H9 (cell line): ENCODE measurements at regions not wholly inside any gene's neighbourhood (a gene's known extent, or its start where the extent isn't known, plus 50 kb on each side); places are given as distances from the start of the nearest gene placed in this dataset.

Experiments used
- DNase-seq: peaks from one replicate; pipeline ENCODE4 v3.0.0-alpha.2; 2017
- H2AFZ ChIP-seq: one replicate; pipeline ENCODE4 v1.6.1; 2013; ENCODE audit warnings: mild to moderate bottlenecking, low read length, control low read depth, moderate library complexity
- H2AK5ac ChIP-seq: 2 replicates; pipeline ENCODE4 v1.6.1; 2013; ENCODE audit warnings: low read length, control low read depth, mixed read lengths; ENCODE audit not compliant: insufficient read length
- H2BK120ac ChIP-seq: one replicate; pipeline ENCODE4 v1.6.1; 2013; ENCODE audit warnings: low read depth, mild to moderate bottlenecking, low read length, control low read depth, inconsistent platforms; ENCODE audit not compliant: poor library complexity, severe bottlenecking
- H2BK12ac ChIP-seq: 2 replicates; pipeline ENCODE4 v1.6.1; 2013; ENCODE audit warnings: low read length, control low read depth, mixed read lengths, low read depth; ENCODE audit not compliant: insufficient read length
- H2BK15ac ChIP-seq: 2 replicates; pipeline ENCODE4 v1.6.1; 2013; ENCODE audit warnings: low read depth, low read length, control low read depth
- H2BK20ac ChIP-seq: one replicate; pipeline ENCODE4 v1.6.1; 2013; ENCODE audit warnings: low read depth, mild to moderate bottlenecking, low read length, control low read depth, inconsistent platforms; ENCODE audit not compliant: poor library complexity, severe bottlenecking
- H2BK5ac ChIP-seq: 2 replicates; pipeline ENCODE4 v1.6.1; 2013; ENCODE audit warnings: low read length, control low read depth, mixed read lengths; ENCODE audit not compliant: insufficient read length
- H3K14ac ChIP-seq: 2 replicates; pipeline ENCODE4 v1.6.1; 2013; ENCODE audit warnings: low read length, control low read depth; ENCODE audit not compliant: insufficient read depth
- H3K18ac ChIP-seq: 2 replicates; pipeline ENCODE4 v1.6.1; 2013; ENCODE audit warnings: low read depth, mild to moderate bottlenecking, mixed read lengths, low read length, control low read depth; ENCODE audit not compliant: insufficient read length
- H3K23ac ChIP-seq: 2 replicates; pipeline ENCODE4 v1.6.1; 2013; ENCODE audit warnings: low read length, control low read depth, mixed read lengths, low read depth; ENCODE audit not compliant: insufficient read length
- H3K23me2 ChIP-seq: 2 replicates; pipeline ENCODE4 v1.6.1; 2013; ENCODE audit warnings: low read depth, mild to moderate bottlenecking, mixed read lengths, low read length, control low read depth; ENCODE audit not compliant: insufficient read length, poor library complexity, severe bottlenecking
- H3K27ac ChIP-seq: 2 replicates; pipeline ENCODE4 v1.5.1; 2013; ENCODE audit warnings: low read length, control low read depth, mixed read lengths, low read depth; ENCODE audit not compliant: insufficient read length
- H3K27me3 ChIP-seq: 2 replicates; pipeline ENCODE4 v1.6.1; 2013; ENCODE audit warnings: low read length, control low read depth, inconsistent platforms; ENCODE audit not compliant: insufficient read depth
- H3K4ac ChIP-seq: 2 replicates; pipeline ENCODE4 v1.6.1; 2013; ENCODE audit warnings: low read depth, mild to moderate bottlenecking, control low read depth, inconsistent platforms, low read length, moderate library complexity
- H3K4me1 ChIP-seq: 2 replicates; pipeline ENCODE4 v1.6.1; 2013; ENCODE audit warnings: low read length, control low read depth, inconsistent platforms; ENCODE audit not compliant: insufficient read depth
- H3K4me2 ChIP-seq: 2 replicates; pipeline ENCODE4 v1.6.1; 2013; ENCODE audit warnings: low read length, control low read depth, mixed read lengths; ENCODE audit not compliant: insufficient read length, insufficient read depth
- H3K56ac ChIP-seq: 2 replicates; pipeline ENCODE4 v1.6.1; 2013; ENCODE audit warnings: low read depth, mild to moderate bottlenecking, mixed read lengths, low read length, control low read depth; ENCODE audit not compliant: insufficient read length
- H3K79me1 ChIP-seq: 2 replicates; pipeline ENCODE4 v1.6.1; 2013; ENCODE audit warnings: low read depth, mild to moderate bottlenecking, moderate library complexity, low read length, control low read depth, inconsistent platforms; ENCODE audit not compliant: insufficient read depth, poor library complexity, severe bottlenecking
- H3K79me2 ChIP-seq: 2 replicates; pipeline ENCODE4 v1.6.1; 2013; ENCODE audit warnings: low read length, control low read depth, inconsistent platforms; ENCODE audit not compliant: insufficient read depth
- H3K9ac ChIP-seq: 2 replicates; pipeline ENCODE4 v1.6.1; 2013; ENCODE audit warnings: low read length, control low read depth, mixed read lengths; ENCODE audit not compliant: insufficient read length; ENCODE audit errors: extremely low read depth
- H3K9me3 ChIP-seq: one replicate; pipeline ENCODE4 v1.6.1; 2013; ENCODE audit warnings: low read depth, low read length, inconsistent platforms; ENCODE audit not compliant: control insufficient read depth
- H3T11ph ChIP-seq: one replicate; pipeline ENCODE4 v1.6.1; 2013; ENCODE audit warnings: mild to moderate bottlenecking, low read length, control low read depth, inconsistent platforms
- H4K20me1 ChIP-seq: one replicate; pipeline ENCODE4 v1.6.1; 2013; ENCODE audit not compliant: control insufficient read depth, insufficient read length, insufficient read depth
- H4K5ac ChIP-seq: 2 replicates; pipeline ENCODE4 v1.6.1; 2013; ENCODE audit warnings: low read depth, mild to moderate bottlenecking, mixed read lengths, low read length, control low read depth; ENCODE audit not compliant: insufficient read length
- H4K8ac ChIP-seq: replicated peaks from 2 replicates; pipeline ENCODE4 v1.6.1; 2013; ENCODE audit warnings: low read length, control low read depth, mixed read lengths, low read depth; ENCODE audit not compliant: insufficient read length
- H4K91ac ChIP-seq: 2 replicates; pipeline ENCODE4 v1.6.1; 2013; ENCODE audit warnings: low read depth, mild to moderate bottlenecking, moderate library complexity, mixed read lengths, low read length, control low read depth; ENCODE audit not compliant: insufficient read length
- H3K27ac Mint-ChIP-seq, 3 experiments: 2 replicates in 2 of 3; 3 replicates in 1 of 3; pipeline ENCODE4 v1.8.0; 2020 to 2021; ENCODE audit warnings: mixed read lengths in 3 of 3, mild to moderate bottlenecking in 1 of 3, moderate library complexity in 1 of 3
- H3K27me3 Mint-ChIP-seq: 2 replicates; pipeline ENCODE4 v1.8.0; 2021; ENCODE audit warnings: low read depth, mild to moderate bottlenecking, moderate library complexity, mixed read lengths
- H3K36me3 Mint-ChIP-seq, 3 experiments: 2 replicates in 2 of 3; 3 replicates in 1 of 3; pipeline ENCODE4 v1.8.0; 2020 to 2021; ENCODE audit warnings: low read depth in 3 of 3, mixed read lengths in 3 of 3; ENCODE audit not compliant: insufficient read depth in 1 of 3
- H3K4me1 Mint-ChIP-seq, 2 experiments: 2 replicates each; pipeline ENCODE4 v1.8.0; 2020; ENCODE audit warnings: mixed read lengths in 2 of 2
- H3K4me3 Mint-ChIP-seq, 2 experiments: 2 replicates in 1 of 2; 3 replicates in 1 of 2; pipeline ENCODE4 v1.8.0; 2020 to 2021; ENCODE audit warnings: mild to moderate bottlenecking in 2 of 2, mixed read lengths in 2 of 2, moderate library complexity in 1 of 2
- H3K9me3 Mint-ChIP-seq, 2 experiments: 2 replicates in 1 of 2; 3 replicates in 1 of 2; pipeline ENCODE4 v1.8.0; 2020; ENCODE audit warnings: mild to moderate bottlenecking in 2 of 2, mixed read lengths in 2 of 2, moderate library complexity in 1 of 2
- WGBS: extraction: QIAGEN DNeasy Blood & Tissue Kit; methylation state at CpG from one replicate; pipeline ENCODE4 v1.1.7; 2013; ENCODE audit warnings: missing lambda C conversion rate, low lambda C conversion rate, mixed read lengths; ENCODE audit not compliant: insufficient read length; ENCODE audit errors: extremely low coverage; 5-methylcytosine and 5-hydroxymethylcytosine counted together
- TF ChIP-seq, protein P1 (sequence below): fragments of 200-600 bp; sonication (generic); conservative IDR thresholded peaks from 3 replicates; pipeline ENCODE4 v1.8.0; 2021; ENCODE audit warnings: antibody characterized with exemption, mild to moderate bottlenecking

GRCh38 chr12:45102818-45103217, 51.9 kb upstream of the DBX2 start:
- TF ChIP-seq, protein P1, sequence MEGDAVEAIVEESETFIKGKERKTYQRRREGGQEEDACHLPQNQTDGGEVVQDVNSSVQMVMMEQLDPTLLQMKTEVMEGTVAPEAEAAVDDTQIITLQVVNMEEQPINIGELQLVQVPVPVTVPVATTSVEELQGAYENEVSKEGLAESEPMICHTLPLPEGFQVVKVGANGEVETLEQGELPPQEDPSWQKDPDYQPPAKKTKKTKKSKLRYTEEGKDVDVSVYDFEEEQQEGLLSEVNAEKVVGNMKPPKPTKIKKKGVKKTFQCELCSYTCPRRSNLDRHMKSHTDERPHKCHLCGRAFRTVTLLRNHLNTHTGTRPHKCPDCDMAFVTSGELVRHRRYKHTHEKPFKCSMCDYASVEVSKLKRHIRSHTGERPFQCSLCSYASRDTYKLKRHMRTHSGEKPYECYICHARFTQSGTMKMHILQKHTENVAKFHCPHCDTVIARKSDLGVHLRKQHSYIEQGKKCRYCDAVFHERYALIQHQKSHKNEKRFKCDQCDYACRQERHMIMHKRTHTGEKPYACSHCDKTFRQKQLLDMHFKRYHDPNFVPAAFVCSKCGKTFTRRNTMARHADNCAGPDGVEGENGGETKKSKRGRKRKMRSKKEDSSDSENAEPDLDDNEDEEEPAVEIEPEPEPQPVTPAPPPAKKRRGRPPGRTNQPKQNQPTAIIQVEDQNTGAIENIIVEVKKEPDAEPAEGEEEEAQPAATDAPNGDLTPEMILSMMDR = no peak
- Histone ChIP-seq H3K27ac (no peak overlapping the region), H3T11ph (no peak overlapping the region), H3K14ac (no peak overlapping the region), H3K4me2 (no peak overlapping the region), H2BK15ac (no peak overlapping the region), H3K4me1 (no peaks in the 10 kb centered on the region), H3K56ac (no peak overlapping the region), H2AK5ac (no peak overlapping the region), H4K91ac (no peak overlapping the region), H3K23ac (no peak overlapping the region), H4K20me1 (no peaks in the 10 kb centered on the region), H2BK5ac (no peak overlapping the region), H3K9me3 (no peaks in the 10 kb centered on the region), H2BK12ac (no peak overlapping the region), H4K5ac (no peak overlapping the region), H3K79me1 (no peaks in the 10 kb centered on the region), H2BK20ac (no peak overlapping the region), H2AFZ (no peak overlapping the region), H4K8ac (no peak overlapping the region), H3K23me2 (no peaks in the 10 kb centered on the region), H3K18ac (no peak overlapping the region), H3K4ac (no peak overlapping the region), H3K27me3 (no peaks in the 10 kb centered on the region), H3K9ac (no peak overlapping the region), H2BK120ac (no peak overlapping the region), H3K79me2 (no peaks in the 10 kb centered on the region)
- Mint-ChIP-seq H3K4me3 (no peak overlapping the region), H3K27me3 (no peaks in the 10 kb centered on the region; the same call in 1 of the 2 replicates), H3K27ac (no peak overlapping the region), H3K36me3 (no peaks in the 10 kb centered on the region), H3K9me3 (no peaks in the 10 kb centered on the region), H3K4me1 (no peaks in the 10 kb centered on the region)
- no peak for DNase-seq
- no CpG with 5 or more reads among the region's 1 CpG for WGBS
